ENCODE measurements at regions not wholly inside any gene's neighbourhood (a gene's known extent, or its start where the extent isn't known, plus 50 kb on each side); places are given as distances from the start of the nearest gene placed in this dataset.

DNA sequence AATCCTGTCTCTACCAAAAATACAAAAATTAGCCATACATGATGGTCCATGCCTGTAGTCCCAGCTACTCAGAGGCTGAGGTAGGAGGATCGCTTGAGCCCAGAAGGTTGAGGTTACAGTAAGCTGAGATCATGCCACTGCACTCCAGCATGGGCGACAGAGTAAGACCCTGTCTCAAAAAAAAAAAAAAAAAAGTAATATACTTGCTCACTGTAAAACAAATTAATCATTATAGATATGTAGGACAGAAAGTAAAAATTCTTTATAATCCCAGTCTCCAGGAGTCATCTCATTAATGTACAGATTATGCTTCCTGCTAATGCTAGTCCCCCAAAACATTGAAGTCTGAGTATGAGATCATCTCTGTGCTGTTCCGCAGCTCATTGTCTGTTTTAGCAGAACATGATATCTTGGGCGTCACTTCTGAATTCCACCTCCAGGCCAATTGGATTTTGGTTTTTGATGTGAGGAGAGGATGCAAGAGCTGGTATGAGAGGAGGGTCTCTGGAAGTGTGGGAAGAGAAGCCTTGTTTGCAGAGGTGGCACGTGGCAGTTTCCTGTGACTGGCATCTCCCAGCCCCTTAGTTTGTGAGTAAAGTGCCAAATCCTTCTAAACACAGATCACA is 75.4 kb upstream of the NPAS1 start:
- H3K4me1 ChIP-seq (ENCODE audit: control insufficient read depth in 3 of 3, insufficient read depth in 3 of 3, low read length in 3 of 3): peaks cover 45 to 46% (median 45%) of the 10 kb centered on the region in 3 donors
- H3K27ac ChIP-seq (ENCODE audit: low read depth, low read length): peak overlapping the region; percentile 88
- H3K9ac ChIP-seq (ENCODE audit: low read depth in 1 of 3, low read length in 3 of 3): peak overlapping the region; percentile 52 to 73 (median 69)
- H3K4me3 ChIP-seq (ENCODE audit: low read length in 3 of 3): peak overlapping the region; percentile 54 to 70 (median 64)
- H3K36me3 ChIP-seq (ENCODE audit: control insufficient read depth in 3 of 3, insufficient read depth in 3 of 3, low read length in 3 of 3): peaks cover 0 to 2% (median 0%) of the 10 kb centered on the region in 3 donors
- no peaks in the 10 kb centered on the region for H3K9me3 ChIP-seq (ENCODE audit: control insufficient read depth in 3 of 3, low read length in 3 of 3)
- H3K27me3 ChIP-seq (ENCODE audit: control insufficient read depth in 3 of 3, insufficient read depth in 3 of 3, low read length in 3 of 3): no peaks in the 10 kb centered on the region

GRCh38 chr19:46944918-46945628 is 74.6 kb upstream of the NPAS1 start:
- H3K4me1 ChIP-seq (ENCODE audit: control insufficient read depth in 3 of 3, insufficient read depth in 3 of 3, low read length in 3 of 3): peaks cover 50 to 53% (median 53%) of the 10 kb centered on the region in 3 donors
- H3K9ac ChIP-seq (ENCODE audit: low read depth in 1 of 3, low read length in 3 of 3): peak overlapping the region; percentile 52 to 73 (median 69)
- no peaks in the 10 kb centered on the region for H3K27me3 ChIP-seq (ENCODE audit: control insufficient read depth in 3 of 3, insufficient read depth in 3 of 3, low read length in 3 of 3)
- peak overlapping the region; percentile 54 to 70 (median 64) for H3K4me3 ChIP-seq (ENCODE audit: low read length in 3 of 3)
- H3K36me3 ChIP-seq (ENCODE audit: control insufficient read depth in 3 of 3, insufficient read depth in 3 of 3, low read length in 3 of 3): peaks cover 0 to 2% (median 0%) of the 10 kb centered on the region in 3 donors
- H3K9me3 ChIP-seq (ENCODE audit: control insufficient read depth in 3 of 3, low read length in 3 of 3): no peaks in the 10 kb centered on the region
- peak overlapping the region; percentile 88 for H3K27ac ChIP-seq (ENCODE audit: low read depth, low read length)

DNA sequence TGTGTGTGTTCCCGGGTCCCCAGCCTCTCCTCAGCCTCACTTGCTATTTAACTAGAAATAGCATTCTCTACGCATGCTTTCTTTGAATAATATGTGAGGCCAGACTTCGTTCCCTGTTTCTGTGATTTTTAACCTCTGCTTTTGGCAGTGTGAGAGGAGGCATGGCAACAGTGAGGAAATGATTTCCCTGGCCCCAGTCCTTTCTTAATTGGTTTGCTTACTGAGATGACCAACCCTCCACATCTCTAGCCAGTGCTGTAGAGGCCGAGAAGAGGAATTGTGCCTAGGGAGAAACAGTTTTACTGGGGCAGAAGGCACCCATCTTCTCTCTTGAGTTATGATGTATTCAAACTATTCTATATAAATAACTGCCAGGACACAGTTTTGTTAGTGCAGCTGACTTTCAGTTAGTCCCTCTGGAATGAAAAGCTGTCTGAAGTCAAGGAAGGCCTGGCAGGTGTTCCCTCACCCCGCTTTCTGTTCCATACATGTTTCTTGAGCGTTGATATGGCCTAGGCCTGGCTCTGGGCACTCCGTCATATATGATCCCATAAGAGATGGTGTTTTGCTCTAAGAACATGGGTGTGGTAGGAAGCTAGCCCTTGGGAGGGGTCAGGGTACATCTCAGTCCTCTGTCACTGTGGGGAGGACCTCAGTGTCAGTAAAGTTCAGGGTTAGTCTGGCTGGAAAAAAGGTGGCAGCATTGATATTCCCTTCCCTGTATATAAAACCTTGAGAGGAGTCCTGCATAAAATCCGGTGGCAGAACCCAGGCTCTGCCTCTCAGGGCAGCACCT is 73.7 kb upstream of the NPAS1 start:
- Histone ChIP-seq H3K36me3 (ENCODE audit: control insufficient read depth in 3 of 3, insufficient read depth in 3 of 3, low read length in 3 of 3) (peaks cover 0 to 2% (median 0%) of the 10 kb centered on the region in 3 donors), H3K27ac (ENCODE audit: low read depth, low read length) (peak overlapping the region; percentile 88), H3K4me1 (ENCODE audit: control insufficient read depth in 3 of 3, insufficient read depth in 3 of 3, low read length in 3 of 3) (peaks cover 56 to 61% (median 61%) of the 10 kb centered on the region in 3 donors), H3K27me3 (ENCODE audit: control insufficient read depth in 3 of 3, insufficient read depth in 3 of 3, low read length in 3 of 3) (no peaks in the 10 kb centered on the region), H3K9me3 (ENCODE audit: control insufficient read depth in 3 of 3, low read length in 3 of 3) (no peaks in the 10 kb centered on the region), H3K9ac (ENCODE audit: low read depth in 1 of 3, low read length in 3 of 3) (peak overlapping the region; percentile 48 to 73 (median 62)), H3K4me3 (ENCODE audit: low read length in 3 of 3) (peak overlapping the region; percentile 50 to 70 (median 58))

- H3K27me3 ChIP-seq (ENCODE audit: control insufficient read depth in 3 of 3, insufficient read depth in 3 of 3, low read length in 3 of 3): no peaks in the 10 kb centered on the region
- peak overlapping the region; percentile 88 for H3K27ac ChIP-seq (ENCODE audit: low read depth, low read length)
Measured at GRCh38 chr19:46946611-46947238, 72.9 kb upstream of the NPAS1 start.

DNA sequence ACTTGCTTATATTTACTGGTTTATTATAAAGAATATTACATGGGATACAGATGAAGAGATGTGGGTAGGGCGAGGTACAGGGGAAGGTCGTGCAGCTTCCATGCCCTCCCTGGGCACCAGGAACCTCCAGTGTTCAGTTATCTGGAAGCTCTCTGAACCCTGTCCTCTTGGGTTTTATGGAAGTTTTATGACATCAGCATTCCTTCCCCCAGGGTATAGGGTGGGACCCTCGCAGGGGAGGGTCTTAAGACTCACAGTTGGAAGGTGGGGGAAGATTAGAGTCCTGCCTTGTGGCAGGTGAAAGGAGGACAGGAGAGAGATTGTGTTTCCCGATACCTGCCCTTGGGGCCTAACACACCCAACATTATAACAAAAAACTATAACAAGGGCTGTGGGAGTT is 71.8 kb upstream of the NPAS1 start:
- Histone ChIP-seq H3K4me3 (ENCODE audit: low read length in 3 of 3) (no peak overlapping the region), H3K27ac (ENCODE audit: low read depth, low read length) (no peak overlapping the region), H3K9ac (ENCODE audit: low read depth in 1 of 3, low read length in 3 of 3) (no peak overlapping the region), H3K9me3 (ENCODE audit: control insufficient read depth in 3 of 3, low read length in 3 of 3) (no peaks in the 10 kb centered on the region), H3K27me3 (ENCODE audit: control insufficient read depth in 3 of 3, insufficient read depth in 3 of 3, low read length in 3 of 3) (no peaks in the 10 kb centered on the region), H3K4me1 (ENCODE audit: control insufficient read depth in 3 of 3, insufficient read depth in 3 of 3, low read length in 3 of 3) (peaks cover 65 to 69% (median 68%) of the 10 kb centered on the region in 3 donors), H3K36me3 (ENCODE audit: control insufficient read depth in 3 of 3, insufficient read depth in 3 of 3, low read length in 3 of 3) (no peaks in the 10 kb centered on the region)

More at GRCh38 chr19:46946611-46947238, 72.9 kb upstream of the NPAS1 start:
- Histone ChIP-seq H3K36me3 (ENCODE audit: control insufficient read depth in 3 of 3, insufficient read depth in 3 of 3, low read length in 3 of 3) (no peaks in the 10 kb centered on the region), H3K9me3 (ENCODE audit: control insufficient read depth in 3 of 3, low read length in 3 of 3) (no peaks in the 10 kb centered on the region), H3K4me3 (ENCODE audit: low read length in 3 of 3) (no peak overlapping the region), H3K4me1 (ENCODE audit: control insufficient read depth in 3 of 3, insufficient read depth in 3 of 3, low read length in 3 of 3) (peaks cover 64 to 70% (median 69%) of the 10 kb centered on the region in 3 donors), H3K9ac (ENCODE audit: low read depth in 1 of 3, low read length in 3 of 3) (no peak overlapping the region)

DNA sequence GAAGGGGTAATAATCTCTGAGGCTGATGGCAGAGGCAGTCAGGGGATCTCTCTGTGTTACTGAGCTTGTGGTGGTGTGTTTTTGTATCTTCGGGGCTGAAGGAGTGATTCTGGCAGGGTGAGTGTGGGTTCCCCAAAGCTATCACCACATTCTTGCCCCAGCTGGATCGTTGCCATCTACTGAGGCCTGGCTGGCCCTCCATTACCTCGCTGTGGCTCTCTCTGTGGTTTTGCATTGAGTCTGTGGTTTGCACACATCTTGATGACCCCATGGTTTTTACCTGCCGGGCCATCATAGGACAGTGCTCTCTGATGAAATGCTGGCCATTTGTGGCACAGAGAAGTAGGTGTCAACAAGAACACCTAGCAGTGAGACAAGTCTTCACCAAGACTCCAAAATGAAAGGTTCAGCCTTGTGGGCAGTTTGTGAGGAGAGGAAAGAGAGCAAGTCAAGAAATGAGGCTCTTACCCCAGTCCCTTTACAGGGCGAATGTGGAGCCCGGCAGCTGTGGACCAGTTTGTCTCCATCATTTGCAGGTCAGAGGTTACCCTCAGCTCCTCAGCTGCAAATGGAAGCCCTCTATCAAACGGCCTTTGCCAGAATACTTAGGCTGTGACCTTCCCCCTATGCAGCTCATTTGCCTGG is 69.0 kb upstream of the NPAS1 start:
- Histone ChIP-seq H3K9ac (ENCODE audit: low read depth in 1 of 3, low read length in 3 of 3) (no peak overlapping the region), H3K27ac (ENCODE audit: low read depth, low read length) (no peak overlapping the region), H3K36me3 (ENCODE audit: control insufficient read depth in 3 of 3, insufficient read depth in 3 of 3, low read length in 3 of 3) (no peaks in the 10 kb centered on the region), H3K9me3 (ENCODE audit: control insufficient read depth in 3 of 3, low read length in 3 of 3) (no peaks in the 10 kb centered on the region), H3K4me3 (ENCODE audit: low read length in 3 of 3) (no peak overlapping the region), H3K4me1 (ENCODE audit: control insufficient read depth in 3 of 3, insufficient read depth in 3 of 3, low read length in 3 of 3) (peaks cover 46 to 50% (median 46%) of the 10 kb centered on the region in 3 donors), H3K27me3 (ENCODE audit: control insufficient read depth in 3 of 3, insufficient read depth in 3 of 3, low read length in 3 of 3) (no peaks in the 10 kb centered on the region)

GRCh38 chr19:46951171-46951986 is 68.3 kb upstream of the NPAS1 start:
- H3K4me3 ChIP-seq (ENCODE audit: low read length in 3 of 3): no peak overlapping the region
- H3K4me1 ChIP-seq (ENCODE audit: control insufficient read depth in 3 of 3, insufficient read depth in 3 of 3, low read length in 3 of 3): peaks cover 39 to 43% (median 39%) of the 10 kb centered on the region in 3 donors
- no peak overlapping the region for H3K27ac ChIP-seq (ENCODE audit: low read depth, low read length)
- no peaks in the 10 kb centered on the region for H3K36me3 ChIP-seq (ENCODE audit: control insufficient read depth in 3 of 3, insufficient read depth in 3 of 3, low read length in 3 of 3)
- H3K9ac ChIP-seq (ENCODE audit: low read depth in 1 of 3, low read length in 3 of 3): no peak overlapping the region
- H3K27me3 ChIP-seq (ENCODE audit: control insufficient read depth in 3 of 3, insufficient read depth in 3 of 3, low read length in 3 of 3): no peaks in the 10 kb centered on the region
- no peaks in the 10 kb centered on the region for H3K9me3 ChIP-seq (ENCODE audit: control insufficient read depth in 3 of 3, low read length in 3 of 3)

DNA sequence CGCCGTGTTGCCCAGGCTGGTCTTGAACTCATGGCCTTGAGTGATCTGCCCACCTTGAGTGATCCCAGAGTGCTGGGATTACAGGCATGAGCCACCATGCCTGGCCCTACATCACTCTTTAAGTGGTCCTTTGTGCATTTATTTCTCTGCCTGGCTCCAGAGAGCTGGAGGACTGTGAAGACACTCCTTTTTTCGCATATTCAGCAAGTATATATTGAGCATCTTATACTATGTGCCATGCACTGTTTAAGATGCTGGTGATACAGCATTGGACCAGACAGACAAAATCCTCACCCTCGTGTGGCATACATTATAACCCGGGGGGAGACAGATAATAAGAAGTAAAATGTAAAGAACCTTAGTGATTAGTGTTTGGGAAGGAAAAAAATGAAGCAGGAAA is 66.8 kb upstream of the NPAS1 start:
- Histone ChIP-seq H3K9me3 (ENCODE audit: control insufficient read depth in 3 of 3, low read length in 3 of 3) (no peaks in the 10 kb centered on the region), H3K9ac (ENCODE audit: low read depth in 1 of 3, low read length in 3 of 3) (no peak overlapping the region), H3K4me1 (ENCODE audit: control insufficient read depth in 3 of 3, insufficient read depth in 3 of 3, low read length in 3 of 3) (peaks cover 29 to 31% (median 30%) of the 10 kb centered on the region in 3 donors), H3K4me3 (ENCODE audit: low read length in 3 of 3) (no peak overlapping the region), H3K27me3 (ENCODE audit: control insufficient read depth in 3 of 3, insufficient read depth in 3 of 3, low read length in 3 of 3) (no peaks in the 10 kb centered on the region), H3K36me3 (ENCODE audit: control insufficient read depth in 3 of 3, insufficient read depth in 3 of 3, low read length in 3 of 3) (no peaks in the 10 kb centered on the region), H3K27ac (ENCODE audit: low read depth, low read length) (no peak overlapping the region)

Data from skeletal muscle tissue (tissue), 3 donors.